ENCODE measurements at regions not wholly inside any gene's neighbourhood (a gene's known extent, or its start where the extent isn't known, plus 50 kb on each side); places are given as distances from the start of the nearest gene placed in this dataset.

GRCh38 chr4:124055336-124055735, 657.2 kb downstream of the ANKRD50 start:
- TF ChIP-seq CTCF (IDR thresholded peaks at IDR 0.05) (no peak), POLR2A (IDR thresholded peaks at IDR 0.05) (no peak)
